Loucy (cell line): ENCODE measurements at regions not wholly inside any gene's neighbourhood (a gene's known extent, or its start where the extent isn't known, plus 50 kb on each side); places are given as distances from the start of the nearest gene placed in this dataset.

Experiments used
- H2AFZ ChIP-seq: fragments of 200-600 bp; sonication (generic); 2 replicates; pipeline ENCODE4 v1.6.0; 2016; ENCODE audit warnings: antibody characterized with exemption, mild to moderate bottlenecking, low read length, moderate library complexity
- H3F3A ChIP-seq: fragments of 200-600 bp; 2 replicates; pipeline ENCODE4 v1.6.0; 2016; ENCODE audit warnings: antibody characterized with exemption, low read depth, mild to moderate bottlenecking
- H3K27me3 ChIP-seq: fragments of 200-600 bp; sonication (generic); 2 replicates; pipeline ENCODE4 v1.6.1; 2014; ENCODE audit warnings: low read length, mild to moderate bottlenecking; ENCODE audit not compliant: insufficient read depth, poor library complexity, severe bottlenecking
- H3K36me3 ChIP-seq: fragments of 200-600 bp; sonication (generic); 2 replicates; pipeline ENCODE4 v1.6.1; 2016; ENCODE audit warnings: low read length; ENCODE audit not compliant: insufficient read depth
- H3K4me1 ChIP-seq: fragments of 200-600 bp; sonication (generic); 2 replicates; pipeline ENCODE4 v1.5.1; 2014; ENCODE audit warnings: low read length, mild to moderate bottlenecking; ENCODE audit not compliant: insufficient read depth, poor library complexity, severe bottlenecking
- H3K4me2 ChIP-seq: fragments of 200-600 bp; sonication (generic); 2 replicates; pipeline ENCODE4 v1.6.0; 2014; ENCODE audit warnings: antibody characterized with exemption, low read length, low read depth, mild to moderate bottlenecking; ENCODE audit not compliant: poor library complexity, severe bottlenecking
- H3K4me3 ChIP-seq: fragments of 200-600 bp; sonication (generic); 2 replicates; pipeline ENCODE4 v1.5.1; 2014; ENCODE audit warnings: low read length, mild to moderate bottlenecking, mixed read lengths; ENCODE audit not compliant: poor library complexity, severe bottlenecking
- H3K79me2 ChIP-seq: fragments of 200-600 bp; sonication (generic); 2 replicates; pipeline ENCODE4 v1.6.1; 2014; ENCODE audit warnings: low read length; ENCODE audit not compliant: insufficient read depth
- H3K9ac ChIP-seq: fragments of 200-600 bp; sonication (generic); 2 replicates; pipeline ENCODE4 v1.6.0; 2014; ENCODE audit warnings: mild to moderate bottlenecking, low read depth, low read length, moderate library complexity; ENCODE audit not compliant: poor library complexity, severe bottlenecking
- H3K9me2 ChIP-seq: fragments of 200-600 bp; sonication (generic); replicated peaks from 2 replicates; pipeline ENCODE4 v1.6.1; 2016; ENCODE audit warnings: low read depth, low read length, mixed read lengths
- H3K9me3 ChIP-seq: fragments of 200-600 bp; sonication (generic); 2 replicates; pipeline ENCODE4 v1.6.1; 2014; ENCODE audit warnings: mild to moderate bottlenecking, antibody characterized with exemption, low read length, low read depth; ENCODE audit not compliant: insufficient read depth
- H4K20me1 ChIP-seq: fragments of 200-600 bp; sonication (generic); 2 replicates; pipeline ENCODE4 v1.6.0; 2014; ENCODE audit warnings: antibody characterized with exemption, low read length, mild to moderate bottlenecking; ENCODE audit not compliant: insufficient read depth, poor library complexity, severe bottlenecking
- EZH2phosphoT487 ChIP-seq: fragments of 200-600 bp; IDR thresholded peaks from 2 replicates; pipeline ENCODE4 v1.6.1; 2018; ENCODE audit warnings: antibody characterized with exemption, mild to moderate bottlenecking, moderate library complexity, borderline replicate concordance
- TF ChIP-seq, protein P1 (sequence below): fragments of 200-600 bp; sonication (generic); conservative IDR thresholded peaks from 2 replicates; pipeline ENCODE4 v1.5.1; 2014; ENCODE audit warnings: mild to moderate bottlenecking, antibody characterized with exemption, low read length

- H3K9ac ChIP-seq = no peak overlapping the region
- H3K4me1 ChIP-seq = peaks cover 9% of the 10 kb centered on the region
- no peaks in the 10 kb centered on the region for H3K9me3 ChIP-seq
- H3K4me3 ChIP-seq = no peak overlapping the region
- no peaks in the 10 kb centered on the region for H3K36me3 ChIP-seq
- no peaks in the 10 kb centered on the region for H3K27me3 ChIP-seq
- no peaks in the 10 kb centered on the region for H3F3A ChIP-seq
- no peaks in the 10 kb centered on the region for H3K9me2 ChIP-seq
- TF ChIP-seq EZH2phosphoT487 = no peak
- TF ChIP-seq, protein P1, sequence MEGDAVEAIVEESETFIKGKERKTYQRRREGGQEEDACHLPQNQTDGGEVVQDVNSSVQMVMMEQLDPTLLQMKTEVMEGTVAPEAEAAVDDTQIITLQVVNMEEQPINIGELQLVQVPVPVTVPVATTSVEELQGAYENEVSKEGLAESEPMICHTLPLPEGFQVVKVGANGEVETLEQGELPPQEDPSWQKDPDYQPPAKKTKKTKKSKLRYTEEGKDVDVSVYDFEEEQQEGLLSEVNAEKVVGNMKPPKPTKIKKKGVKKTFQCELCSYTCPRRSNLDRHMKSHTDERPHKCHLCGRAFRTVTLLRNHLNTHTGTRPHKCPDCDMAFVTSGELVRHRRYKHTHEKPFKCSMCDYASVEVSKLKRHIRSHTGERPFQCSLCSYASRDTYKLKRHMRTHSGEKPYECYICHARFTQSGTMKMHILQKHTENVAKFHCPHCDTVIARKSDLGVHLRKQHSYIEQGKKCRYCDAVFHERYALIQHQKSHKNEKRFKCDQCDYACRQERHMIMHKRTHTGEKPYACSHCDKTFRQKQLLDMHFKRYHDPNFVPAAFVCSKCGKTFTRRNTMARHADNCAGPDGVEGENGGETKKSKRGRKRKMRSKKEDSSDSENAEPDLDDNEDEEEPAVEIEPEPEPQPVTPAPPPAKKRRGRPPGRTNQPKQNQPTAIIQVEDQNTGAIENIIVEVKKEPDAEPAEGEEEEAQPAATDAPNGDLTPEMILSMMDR = no peak
- H2AFZ ChIP-seq = no peak overlapping the region
- H4K20me1 ChIP-seq = no peaks in the 10 kb centered on the region
- H3K4me2 ChIP-seq = no peak overlapping the region
- H3K79me2 ChIP-seq = no peaks in the 10 kb centered on the region; the same call in 1 of the 2 replicates
These were observed 100.3 kb upstream of the DOCK9 start for GRCh38 chr13:99078017-99078771.

- Histone ChIP-seq H4K20me1 (no peaks in the 10 kb centered on the region), H3K36me3 (no peaks in the 10 kb centered on the region), H3K4me2 (no peak overlapping the region), H3K9me2 (no peaks in the 10 kb centered on the region), H3K79me2 (peaks cover 3% of the 10 kb centered on the region; the same call in 1 of the 2 replicates), H3K9me3 (no peaks in the 10 kb centered on the region), H2AFZ (no peak overlapping the region), H3K9ac (no peak overlapping the region), H3K27me3 (no peaks in the 10 kb centered on the region), H3F3A (no peaks in the 10 kb centered on the region), H3K4me3 (no peak overlapping the region), H3K4me1 (peaks cover 24% of the 10 kb centered on the region)
- TF ChIP-seq, protein P1 = no peak
- no peak for TF ChIP-seq EZH2phosphoT487
These were observed 102.3 kb upstream of the DOCK9 start for GRCh38 chr13:99080131-99080530.

DNA sequence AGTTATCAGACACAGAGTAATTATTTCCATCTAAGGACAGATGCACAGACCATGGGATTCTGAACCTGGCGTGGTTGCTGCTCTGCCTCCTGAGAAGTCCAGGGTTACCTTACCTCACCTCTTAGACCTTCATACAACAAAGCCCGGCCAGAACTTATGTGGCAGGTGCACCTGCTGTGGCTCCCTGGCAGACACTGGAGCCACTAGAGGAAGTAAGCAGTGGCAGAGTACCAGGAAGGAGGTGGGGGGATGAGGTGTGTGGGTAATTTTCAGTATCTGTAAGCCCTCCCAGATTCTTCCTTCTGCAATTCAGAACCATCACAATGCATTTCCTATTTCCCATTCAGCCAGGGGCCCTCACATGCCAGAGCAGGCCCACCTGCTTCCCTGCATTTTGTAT lies 106.1 kb upstream of the DOCK9 start:
- peaks cover 31% of the 10 kb centered on the region for H3K4me1 ChIP-seq
- no peak overlapping the region for H3K9ac ChIP-seq
- H3K4me2 ChIP-seq = peak overlapping the region; percentile 63
- no peaks in the 10 kb centered on the region for H3K36me3 ChIP-seq
- H3K27me3 ChIP-seq = no peaks in the 10 kb centered on the region
- no peaks in the 10 kb centered on the region for H3K9me2 ChIP-seq
- peaks cover 6% of the 10 kb centered on the region; the same call in 1 of the 2 replicates for H3K79me2 ChIP-seq
- no peak overlapping the region for H3K4me3 ChIP-seq
- H3K9me3 ChIP-seq = no peaks in the 10 kb centered on the region
- TF ChIP-seq, protein P1 = no peak
- no peak overlapping the region for H2AFZ ChIP-seq
- no peaks in the 10 kb centered on the region for H4K20me1 ChIP-seq
- no peaks in the 10 kb centered on the region for H3F3A ChIP-seq
